Nephron (organoid): ENCODE measurements at regions not wholly inside any gene's neighbourhood (a gene's known extent, or its start where the extent isn't known, plus 50 kb on each side); places are given as distances from the start of the nearest gene placed in this dataset.
"Not testable (repeated sequence)": the region's sequence is repeated elsewhere in the genome, so short reads cannot be mapped to it uniquely, and the experiment has no call there.

Source experiments
- H3K27ac Mint-ChIP-seq, 3 experiments: 2 replicates each; pipeline ENCODE4 v1.8.0; 2020; ENCODE audit warnings: mixed read lengths in 3 of 3, mild to moderate bottlenecking in 2 of 3, moderate library complexity in 1 of 3
- H3K27me3 Mint-ChIP-seq: 2 replicates; pipeline ENCODE4 v1.8.0; 2021; ENCODE audit warnings: low read depth, mild to moderate bottlenecking, moderate library complexity, mixed read lengths
- H3K36me3 Mint-ChIP-seq: 2 replicates; pipeline ENCODE4 v1.8.0; 2020; ENCODE audit warnings: low read depth, mixed read lengths
- H3K4me1 Mint-ChIP-seq: 2 replicates; pipeline ENCODE4 v1.8.0; 2020; ENCODE audit warnings: mixed read lengths
- H3K4me3 Mint-ChIP-seq, 3 experiments: 2 replicates each; pipeline ENCODE4 v1.8.0; 2020; ENCODE audit warnings: mild to moderate bottlenecking in 3 of 3, mixed read lengths in 3 of 3, moderate library complexity in 2 of 3
- H3K9me3 Mint-ChIP-seq: 2 replicates; pipeline ENCODE4 v1.8.0; 2020; ENCODE audit warnings: mixed read lengths
- CTCF ChIP-seq, 3 experiments: fragments of 200-600 bp; sonication (generic); IDR thresholded peaks; one replicate each; pipeline ENCODE4 v1.5.0; 2021; ENCODE audit warnings: antibody characterized with exemption in 3 of 3; ENCODE audit not compliant: unreplicated experiment in 3 of 3

- H3K27ac Mint-ChIP-seq = peak overlapping the region in 1 of 3 experiments; percentile 18
- peaks cover 6% of the 10 kb centered on the region for H3K27me3 Mint-ChIP-seq
Measured at GRCh38 chr2:111519071-111519470, 364.9 kb downstream of the ANAPC1 start.

GRCh38 chr2:111522231-111522768, 361.7 kb downstream of the ANAPC1 start:
- no peak for TF ChIP-seq CTCF (IDR thresholded peaks at IDR 0.05; ENCODE audit: unreplicated experiment in 3 of 3)
- Mint-ChIP-seq H3K27me3 (peaks cover 6% of the 10 kb centered on the region), H3K4me3 (no peak overlapping the region), H3K4me1 (peaks cover 40% of the 10 kb centered on the region), H3K27ac (peak overlapping the region; percentile 8 to 55 (median 48)), H3K36me3 (no peaks in the 10 kb centered on the region), H3K9me3 (no peaks in the 10 kb centered on the region)

More at GRCh38 chr2:111519071-111519470, 364.9 kb downstream of the ANAPC1 start:
- Mint-ChIP-seq H3K4me3 (no peak overlapping the region), H3K9me3 (no peaks in the 10 kb centered on the region), H3K36me3 (no peaks in the 10 kb centered on the region), H3K4me1 (peaks cover 40% of the 10 kb centered on the region)
- no peak for TF ChIP-seq CTCF (IDR thresholded peaks at IDR 0.05; ENCODE audit: unreplicated experiment in 3 of 3)

GRCh38 chr2:111523009-111523408, 361.0 kb downstream of the ANAPC1 start:
- Mint-ChIP-seq H3K27ac (peak overlapping the region; percentile 8 to 55 (median 48)), H3K27me3 (peaks cover 6% of the 10 kb centered on the region), H3K36me3 (no peaks in the 10 kb centered on the region), H3K4me1 (peaks cover 38% of the 10 kb centered on the region), H3K9me3 (no peaks in the 10 kb centered on the region), H3K4me3 (no peak overlapping the region)
- no peak for TF ChIP-seq CTCF (IDR thresholded peaks at IDR 0.05; ENCODE audit: unreplicated experiment in 3 of 3)

- H3K36me3 Mint-ChIP-seq, H3K27ac Mint-ChIP-seq, H3K4me3 Mint-ChIP-seq, H3K9me3 Mint-ChIP-seq, H3K27me3 Mint-ChIP-seq: not testable (repeated sequence)
- H3K4me1 Mint-ChIP-seq = peaks cover 33% of the 10 kb centered on the region
Measured at GRCh38 chr2:111525026-111525425, 359.0 kb downstream of the ANAPC1 start.

- H3K4me1 Mint-ChIP-seq = peaks cover 32% of the 10 kb centered on the region
- not testable (repeated sequence) for H3K9me3 Mint-ChIP-seq, H3K36me3 Mint-ChIP-seq, H3K27me3 Mint-ChIP-seq, H3K27ac Mint-ChIP-seq, H3K4me3 Mint-ChIP-seq
Measured at GRCh38 chr2:111526041-111526639, 357.9 kb downstream of the ANAPC1 start.

GRCh38 chr2:111527707-111528400, 356.1 kb downstream of the ANAPC1 start:
- H3K27me3 Mint-ChIP-seq, H3K9me3 Mint-ChIP-seq, H3K36me3 Mint-ChIP-seq, H3K4me3 Mint-ChIP-seq: not testable (repeated sequence)
- Mint-ChIP-seq H3K4me1 (peaks cover 16% of the 10 kb centered on the region), H3K27ac (peak overlapping the region in 2 of 3 experiments; percentile 31 to 38)

GRCh38 chr2:111529022-111529421, 355.0 kb downstream of the ANAPC1 start:
- not testable (repeated sequence) for H3K4me3 Mint-ChIP-seq

GRCh38 chr2:111530239-111530965, 353.6 kb downstream of the ANAPC1 start:
- not testable (repeated sequence) for H3K9me3 Mint-ChIP-seq, H3K27me3 Mint-ChIP-seq, H3K36me3 Mint-ChIP-seq, H3K27ac Mint-ChIP-seq, H3K4me3 Mint-ChIP-seq
- peaks cover 21% of the 10 kb centered on the region for H3K4me1 Mint-ChIP-seq

More at GRCh38 chr2:111529022-111529421, 355.0 kb downstream of the ANAPC1 start:
- not testable (repeated sequence) for H3K36me3 Mint-ChIP-seq, H3K27ac Mint-ChIP-seq, H3K27me3 Mint-ChIP-seq, H3K9me3 Mint-ChIP-seq
- H3K4me1 Mint-ChIP-seq = peaks cover 10% of the 10 kb centered on the region

GRCh38 chr2:111532682-111533556, 351.1 kb downstream of the ANAPC1 start:
- H3K36me3 Mint-ChIP-seq, H3K27ac Mint-ChIP-seq, H3K9me3 Mint-ChIP-seq, H3K4me3 Mint-ChIP-seq, H3K27me3 Mint-ChIP-seq: not testable (repeated sequence)
- H3K4me1 Mint-ChIP-seq = peaks cover 38% of the 10 kb centered on the region

- not testable (repeated sequence) for H3K27me3 Mint-ChIP-seq, H3K36me3 Mint-ChIP-seq, H3K9me3 Mint-ChIP-seq
- Mint-ChIP-seq H3K4me3 (peak overlapping the region in 1 of 3 experiments; percentile 3), H3K4me1 (peaks cover 35% of the 10 kb centered on the region), H3K27ac (peak overlapping the region in 2 of 3 experiments; percentile 54 to 57)
Measured at GRCh38 chr2:111533557-111534247, 350.3 kb downstream of the ANAPC1 start.
